SKM-1 (cell line): ENCODE measurements at regions not wholly inside any gene's neighbourhood (a gene's known extent, or its start where the extent isn't known, plus 50 kb on each side); places are given as distances from the start of the nearest gene placed in this dataset.
"Not testable (repeated sequence)": the region's sequence is repeated elsewhere in the genome, so short reads cannot be mapped to it uniquely, and the experiment has no call there.

Experiments used
- DNase-seq: peaks from one replicate; lab custom pipeline; 2025; ENCODE audit not compliant: unreplicated experiment; lab: John Stamatoyannopoulos, UW

DNA sequence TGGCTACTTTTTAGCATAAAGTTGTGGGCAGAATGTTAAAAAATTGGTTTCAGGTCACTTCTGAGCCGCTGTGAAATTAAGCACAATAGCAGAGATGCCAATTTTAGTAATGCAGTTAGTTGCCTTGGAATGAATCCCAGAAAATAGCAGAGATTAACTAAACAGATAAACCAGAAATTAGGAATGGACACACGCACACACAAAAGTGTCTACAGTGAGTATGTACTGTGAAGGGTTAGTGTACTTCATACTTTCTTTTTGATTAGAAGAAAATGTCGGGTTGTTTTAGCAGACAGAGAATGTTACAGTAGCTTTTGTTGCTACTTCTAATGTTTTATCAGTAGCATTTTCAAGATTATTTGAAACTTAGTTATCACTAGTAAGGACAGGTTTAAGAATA is 106.7 kb downstream of the LEPR start:
- no peak for DNase-seq

GRCh38 chr1:65527707-65528503 is 107.4 kb downstream of the LEPR start:
- DNase-seq, result no peak

- DNase-seq, result no peak
These were observed 111.6 kb downstream of the LEPR start for GRCh38 chr1:65531972-65532570.

- DNase-seq, result no peak
These were observed 115.5 kb downstream of the LEPR start for GRCh38 chr1:65535981-65536380.

DNA sequence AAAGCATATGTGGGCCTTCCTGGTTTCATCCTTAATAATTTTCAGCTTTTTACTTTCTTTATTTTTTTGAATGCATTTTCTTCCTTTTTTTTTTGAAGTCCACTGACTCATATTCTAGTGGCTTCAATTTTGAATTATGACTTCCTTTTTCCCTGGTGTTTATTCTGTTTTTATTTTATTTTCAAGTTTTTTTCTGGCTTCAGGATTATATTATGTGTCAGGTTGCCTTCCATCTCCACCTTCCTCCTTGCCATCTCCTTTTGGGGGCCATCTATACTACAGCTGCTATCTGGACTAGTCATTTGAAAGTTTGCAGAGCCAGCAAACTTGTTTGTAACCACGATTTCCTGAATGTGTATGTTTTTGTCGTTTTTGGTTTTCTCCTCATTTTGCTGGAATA is 117.6 kb downstream of the LEPR start:
- DNase-seq, result no peak

- DNase-seq, result no peak
These were observed 118.2 kb downstream of the LEPR start for GRCh38 chr1:65538664-65539063.

- DNase-seq, result no peak
These were observed 119.0 kb downstream of the LEPR start for GRCh38 chr1:65539266-65540131.

- DNase-seq, result no peak
These were observed 120.7 kb downstream of the LEPR start for GRCh38 chr1:65541161-65541560.

GRCh38 chr1:65541865-65542264 is 121.4 kb downstream of the LEPR start:
- DNase-seq, result no peak

- not testable (repeated sequence) for DNase-seq
These were observed 122.1 kb downstream of the LEPR start for GRCh38 chr1:65542592-65542991.

DNA sequence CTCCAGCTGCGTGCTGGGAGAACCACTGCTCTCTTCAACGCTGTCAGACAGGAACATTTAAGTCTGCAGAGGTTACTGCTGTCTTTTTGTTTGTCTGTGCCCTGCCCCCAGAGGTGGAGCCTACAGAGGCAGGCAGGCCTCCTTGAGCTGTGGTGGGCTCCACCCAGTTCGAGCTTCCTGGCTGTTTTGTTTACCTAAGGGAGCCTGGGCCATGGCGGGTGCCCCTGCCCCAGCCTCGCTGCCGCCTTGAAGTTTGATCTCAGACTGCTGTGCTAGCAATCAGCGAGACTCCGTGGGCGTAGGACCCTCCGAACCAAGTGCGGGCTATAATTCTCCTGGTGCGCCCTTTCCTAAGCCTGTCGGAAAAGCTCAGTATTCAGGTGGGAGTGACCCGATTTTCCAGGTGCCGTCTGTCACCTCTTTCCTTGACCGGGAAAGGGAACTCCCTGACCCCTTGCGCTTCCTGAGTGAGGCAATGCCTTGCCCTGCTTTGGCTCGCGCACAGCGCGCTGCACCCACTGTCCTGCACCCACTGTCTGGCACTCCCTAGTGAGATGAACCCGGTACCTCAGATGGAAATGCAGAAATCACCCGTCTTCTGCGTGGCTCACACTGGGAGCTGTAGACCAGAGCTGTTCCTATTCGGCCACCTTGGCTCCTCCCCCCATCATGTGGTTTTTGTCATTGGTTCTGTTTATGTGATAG is 130.0 kb downstream of the LEPR start:
- DNase-seq, result not testable (repeated sequence)

- DNase-seq, result not testable (repeated sequence)
These were observed 132.0 kb downstream of the LEPR start for GRCh38 chr1:65552484-65552883.

DNA sequence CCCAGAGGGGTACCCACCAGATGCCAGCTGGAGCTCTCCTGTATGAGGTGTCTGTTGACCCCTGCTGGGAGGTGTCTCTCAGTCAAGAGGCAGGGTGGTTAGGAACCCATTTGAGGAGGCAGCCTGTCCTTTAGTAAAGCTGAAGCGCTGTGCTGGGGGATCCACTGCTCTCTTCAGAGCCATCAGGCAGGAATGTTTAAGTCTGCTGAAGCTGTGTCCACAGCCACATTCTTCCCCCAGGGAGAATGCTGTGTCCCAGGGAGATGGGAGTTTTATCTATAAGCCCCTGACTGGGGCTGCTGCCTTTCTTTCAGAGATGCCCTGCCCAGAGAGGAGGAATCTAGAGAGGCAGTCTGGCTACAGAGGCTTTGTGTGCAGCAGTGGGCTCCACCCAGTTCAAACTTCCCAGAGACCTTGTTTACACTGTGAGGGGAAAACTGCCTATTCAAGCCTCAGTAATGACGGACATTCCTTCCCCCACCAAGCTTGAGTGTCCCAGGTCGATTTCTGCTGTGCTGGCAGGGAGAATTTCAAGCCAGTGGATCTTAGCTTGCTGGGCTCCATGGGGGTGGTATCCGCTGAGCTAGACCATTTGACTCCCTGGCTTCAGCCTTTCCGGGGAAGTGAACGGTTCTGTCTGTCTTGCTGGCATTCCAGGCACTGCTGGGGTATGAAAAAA is 133.8 kb downstream of the LEPR start:
- not testable (repeated sequence) for DNase-seq

DNA sequence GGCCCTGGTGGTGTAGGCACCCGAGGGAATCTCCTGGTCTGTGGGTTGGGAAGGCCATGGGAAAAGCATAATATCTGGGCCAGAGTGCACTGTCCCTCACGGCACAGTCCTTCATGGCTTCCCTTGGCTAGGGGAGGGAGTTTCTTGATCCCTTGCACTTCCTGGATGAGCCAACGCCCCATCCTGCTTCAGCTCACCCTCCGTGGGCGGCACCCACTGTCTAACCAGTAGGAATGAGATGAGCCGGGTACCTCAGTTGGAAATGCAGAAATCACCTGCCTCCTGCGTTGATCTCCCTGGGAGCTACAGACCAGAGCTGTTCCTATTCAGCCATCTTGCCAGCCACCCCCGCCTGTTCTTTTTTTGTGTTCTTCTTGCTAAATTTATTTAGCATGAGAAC is 134.4 kb downstream of the LEPR start:
- DNase-seq, result no peak

GRCh38 chr1:65558215-65558614 is 137.7 kb downstream of the LEPR start:
- no peak for DNase-seq

GRCh38 chr1:65564493-65564892 is 144.0 kb downstream of the LEPR start:
- no peak for DNase-seq

DNA sequence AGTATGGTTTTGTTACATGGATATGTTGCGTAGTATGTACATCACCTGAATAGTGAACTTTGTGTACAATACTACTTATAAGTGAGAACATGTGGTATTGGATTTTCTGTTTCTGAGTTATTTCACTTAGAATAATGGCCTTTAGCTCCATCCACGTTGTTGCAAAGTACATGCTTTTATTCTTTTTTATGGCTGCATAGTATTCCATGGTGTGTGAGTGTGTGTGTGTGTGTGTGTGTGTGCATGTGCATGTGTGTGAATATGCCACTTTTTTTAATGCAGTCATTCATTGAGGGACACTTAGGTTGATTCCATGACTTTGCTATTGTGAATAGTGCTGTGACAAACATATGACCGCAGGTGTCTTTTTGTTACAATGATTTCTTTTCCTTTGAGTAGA is 147.8 kb downstream of the LEPR start:
- DNase-seq, result no peak

DNA sequence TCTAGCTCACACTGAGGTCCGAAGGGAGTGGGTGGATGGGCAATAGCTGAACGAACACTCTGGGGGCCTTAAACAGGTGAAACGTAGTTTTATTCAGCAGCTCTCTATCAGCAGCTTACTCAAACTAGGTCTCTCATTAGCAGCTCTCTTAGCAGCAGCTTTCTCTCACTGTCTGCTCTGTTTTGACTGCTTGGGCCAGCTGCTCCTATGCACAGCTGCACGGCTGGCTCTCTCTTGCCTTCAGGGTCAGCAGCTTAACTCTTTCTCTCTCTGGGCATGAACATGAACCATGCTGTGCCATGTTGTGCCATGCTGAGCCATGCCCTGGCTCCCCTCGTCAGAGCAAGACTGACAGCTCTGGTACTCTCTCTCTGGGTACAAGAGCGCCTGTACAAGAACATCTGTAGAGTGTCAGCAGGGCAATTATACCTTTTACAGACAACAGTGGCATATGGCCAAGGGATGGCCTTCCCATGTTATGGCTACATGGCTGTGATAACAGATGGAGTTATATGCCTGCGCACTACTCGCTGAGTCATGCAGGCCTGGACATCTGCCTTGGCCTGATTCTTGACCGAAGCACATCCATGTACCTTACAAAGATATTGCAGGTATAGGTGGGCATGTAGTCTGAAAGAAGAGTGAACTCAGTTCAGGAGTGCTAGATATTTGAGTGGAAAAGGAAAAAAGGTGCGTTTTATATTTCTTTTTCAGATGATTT is 152.4 kb downstream of the LEPR start:
- no peak for DNase-seq

- no peak for DNase-seq
These were observed 156.8 kb downstream of the LEPR start for GRCh38 chr1:65577278-65577677.

DNA sequence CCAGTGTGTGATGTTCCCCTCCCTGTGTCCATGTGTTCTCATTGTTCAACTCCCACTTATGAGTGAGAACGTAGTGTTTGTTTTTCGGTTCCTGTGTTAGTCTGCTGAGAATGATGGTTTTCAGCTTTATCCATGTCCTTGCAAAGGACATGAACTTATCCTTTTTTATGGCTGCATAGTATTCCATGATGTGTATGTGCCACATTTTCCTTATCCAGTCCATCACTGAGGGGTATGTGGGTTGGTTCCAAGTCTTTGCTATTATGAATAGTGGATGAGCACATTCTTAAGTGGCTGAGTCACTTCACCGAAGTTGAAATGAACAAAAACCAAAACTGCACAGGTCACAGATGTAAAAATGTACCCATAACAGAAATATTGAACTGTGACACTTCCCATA is 157.5 kb downstream of the LEPR start:
- DNase-seq, result not testable (repeated sequence)
